ENCODE measurements at regions not wholly inside any gene's neighbourhood (a gene's known extent, or its start where the extent isn't known, plus 50 kb on each side); places are given as distances from the start of the nearest gene placed in this dataset.
A peak's percentile ranks its signal among the peaks of the same experiment; 100 is the strongest.

DNA sequence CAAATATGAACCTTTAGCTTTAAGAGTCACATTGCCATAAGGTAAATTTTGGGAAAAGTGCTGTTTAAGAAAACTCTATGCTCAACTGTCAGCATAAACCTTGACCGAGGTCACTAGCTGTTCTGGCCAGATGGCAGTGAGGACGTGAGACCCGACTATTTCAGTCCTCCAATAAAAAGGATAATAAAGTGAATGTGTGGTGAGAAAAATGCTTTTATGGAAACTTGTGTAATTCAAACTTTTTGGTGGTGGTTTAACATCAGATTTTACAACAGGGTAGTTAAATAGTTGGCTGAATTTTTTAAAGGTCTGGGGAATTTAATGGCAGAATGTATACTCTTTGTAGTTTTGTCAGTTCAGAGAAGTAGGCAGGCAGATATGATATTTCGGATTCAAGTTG is 391.1 kb downstream of the PMP22 start:
- no peak for DNase-seq

DNA sequence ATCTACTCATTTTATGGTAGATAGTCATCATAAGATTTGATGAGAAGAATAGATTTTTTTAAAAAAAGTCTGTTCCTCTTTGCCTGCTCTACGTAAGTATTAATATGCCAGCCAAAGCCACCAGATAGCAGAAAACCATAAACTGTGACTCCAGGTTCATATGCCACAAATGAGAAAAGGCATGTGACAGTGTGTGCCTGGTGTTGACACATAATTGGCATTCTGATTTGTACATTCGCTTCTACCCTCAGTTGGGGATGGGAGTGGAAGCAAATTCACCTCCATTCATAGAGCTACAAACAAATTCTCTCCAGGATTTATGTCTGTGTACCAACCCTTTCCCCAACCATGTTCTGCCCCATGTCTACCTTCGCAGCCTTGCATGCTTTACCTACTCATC is 391.6 kb downstream of the PMP22 start:
- no peak for DNase-seq

DNA sequence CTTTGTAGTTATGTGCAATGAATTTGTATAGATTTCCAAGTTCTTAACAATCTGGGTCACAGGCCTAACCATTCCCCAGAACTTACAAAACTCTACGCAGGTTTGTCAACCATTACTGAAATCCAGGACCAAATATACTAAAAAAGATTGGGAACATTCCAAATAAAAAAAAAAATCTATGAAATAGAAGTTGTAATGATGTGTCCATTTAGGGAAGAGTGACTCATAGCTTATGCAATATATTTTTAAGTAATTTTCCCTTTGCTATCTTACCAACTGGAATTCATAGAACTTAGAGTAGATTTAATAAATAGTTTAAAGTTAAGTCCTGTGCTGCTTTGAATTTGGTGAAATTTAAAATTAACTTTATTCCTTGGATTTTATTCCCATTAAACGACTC is 393.2 kb downstream of the PMP22 start:
- no peak for DNase-seq

DNA sequence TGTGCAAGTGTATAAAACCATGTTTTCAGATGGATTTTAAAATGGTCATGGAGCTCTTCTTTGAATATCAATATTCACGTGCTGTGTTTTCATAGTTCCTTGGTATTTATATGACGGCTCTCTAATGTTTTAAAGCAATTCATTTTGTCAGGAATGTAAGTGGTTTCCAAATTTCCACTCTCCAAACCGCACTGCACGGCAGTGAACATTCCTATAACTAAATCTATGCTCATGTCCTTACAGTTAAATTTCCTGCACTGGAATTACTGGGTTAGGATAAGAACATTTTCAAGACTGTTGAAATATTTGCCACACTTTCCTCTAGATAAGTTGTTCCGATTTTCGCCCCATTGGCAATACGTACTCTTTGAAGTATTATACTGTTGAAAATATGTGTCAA is 398.9 kb downstream of the PMP22 start:
- DNase-seq, result no peak

DNA sequence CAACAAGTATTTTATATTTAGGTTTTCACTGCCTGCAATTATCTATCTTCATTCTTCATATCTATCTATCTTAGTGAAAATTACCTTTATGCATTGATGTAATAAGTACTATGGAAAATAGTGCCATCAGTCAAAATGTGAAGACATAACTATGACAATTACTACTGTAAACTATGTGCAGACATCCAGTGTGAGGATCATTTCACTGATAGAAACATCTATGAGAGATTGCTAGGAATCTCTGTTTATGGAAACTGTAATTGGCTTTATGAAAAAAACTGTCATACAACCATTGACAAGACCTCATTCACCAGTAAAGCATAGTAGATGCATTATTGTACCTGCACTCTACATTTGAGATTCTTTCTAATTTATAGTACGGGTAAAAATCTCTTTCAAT is 401.0 kb downstream of the PMP22 start:
- no peak for DNase-seq

DNA sequence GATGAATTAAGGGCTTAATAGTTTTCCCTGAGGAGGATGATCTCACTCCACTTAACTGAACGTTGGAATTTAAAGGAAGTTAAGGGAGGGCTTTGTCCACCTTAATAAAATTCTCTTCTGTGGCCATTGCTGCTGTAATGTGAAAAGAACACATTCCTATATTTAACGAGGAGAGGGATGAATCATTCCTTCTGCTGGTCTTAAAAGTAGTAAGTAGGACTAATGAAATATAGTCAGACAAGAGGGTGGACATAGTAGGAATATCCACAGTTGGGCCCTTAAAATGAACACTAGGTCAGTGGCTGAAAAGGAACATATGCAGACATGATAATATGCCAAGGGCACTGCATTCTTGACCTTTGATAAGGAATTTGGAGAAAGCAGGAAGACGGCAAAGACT is 405.6 kb downstream of the PMP22 start:
- no peak for DNase-seq

DNA sequence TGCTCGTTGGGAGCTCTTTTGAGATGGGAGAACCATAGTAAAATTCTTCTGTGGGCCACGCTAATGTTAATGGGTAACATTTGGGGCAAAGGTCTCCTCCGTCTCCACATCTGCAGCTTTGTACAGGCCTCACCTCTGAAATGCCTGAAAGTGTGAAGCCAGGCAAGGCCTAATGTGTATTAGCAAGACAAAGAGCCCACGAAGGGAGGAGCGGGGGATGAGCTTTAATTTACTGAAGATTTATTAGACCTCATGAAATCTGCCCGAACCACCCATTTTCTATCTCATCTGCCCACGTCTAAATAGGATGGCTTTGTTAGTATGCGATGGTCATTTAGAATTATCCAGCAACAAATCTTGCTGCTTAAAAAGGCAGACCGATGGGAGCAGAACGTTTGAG is 408.9 kb downstream of the PMP22 start:
- no peak for DNase-seq

DNA sequence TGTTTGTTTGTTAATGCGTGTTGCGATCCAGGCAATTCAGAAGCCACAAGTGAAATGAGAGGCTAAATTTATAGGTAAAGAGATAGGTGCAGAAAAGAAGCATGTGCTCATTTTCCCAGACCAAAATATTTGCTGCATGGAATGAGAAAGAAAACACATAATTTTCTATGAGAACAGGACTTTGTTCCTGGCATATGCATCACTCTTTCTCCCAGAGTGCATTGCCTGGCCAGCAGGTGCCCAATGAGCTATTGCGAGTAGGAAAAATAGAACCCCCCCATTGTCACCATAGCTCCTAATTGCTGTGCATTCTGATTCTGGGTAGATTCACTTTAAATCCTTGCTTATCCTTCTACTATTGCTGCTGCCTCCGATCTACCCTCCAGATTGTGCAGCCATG is 410.4 kb downstream of the PMP22 start:
- DNase-seq, result no peak

DNA sequence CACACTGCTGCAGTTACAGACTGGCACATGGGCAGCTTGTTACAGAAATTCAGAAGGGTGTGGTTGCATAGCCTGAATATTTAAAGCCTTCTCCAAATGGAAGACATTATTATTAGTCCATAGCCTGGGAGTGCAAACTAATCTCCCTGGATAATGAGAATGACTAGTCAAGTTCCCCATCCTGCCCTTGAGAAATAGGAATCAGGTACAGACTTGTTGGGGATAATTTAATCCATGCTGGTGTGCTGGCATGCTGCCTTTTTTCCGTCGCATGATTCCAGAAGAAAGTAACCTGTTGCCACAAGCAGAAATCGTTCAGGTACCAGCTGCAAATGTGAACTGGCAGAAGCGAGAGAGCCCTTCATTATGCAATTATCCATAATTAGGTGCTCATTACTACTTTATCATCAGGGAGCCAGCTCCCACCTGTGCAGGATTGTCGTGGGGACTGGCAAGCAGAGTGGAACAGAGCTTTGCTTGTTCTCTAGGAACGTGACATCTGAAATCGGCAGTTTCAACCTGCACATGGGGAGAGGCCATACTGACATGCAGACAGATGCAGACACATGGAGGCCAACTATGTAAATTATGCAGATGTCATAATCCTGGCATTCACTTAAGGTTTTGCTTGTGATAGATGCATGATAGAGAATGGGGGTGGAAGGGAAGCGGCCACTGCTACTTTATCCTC is 419.4 kb downstream of the PMP22 start:
- DNase-seq, result peak in 2 of 3 experiments; percentile 0 to 33

DNA sequence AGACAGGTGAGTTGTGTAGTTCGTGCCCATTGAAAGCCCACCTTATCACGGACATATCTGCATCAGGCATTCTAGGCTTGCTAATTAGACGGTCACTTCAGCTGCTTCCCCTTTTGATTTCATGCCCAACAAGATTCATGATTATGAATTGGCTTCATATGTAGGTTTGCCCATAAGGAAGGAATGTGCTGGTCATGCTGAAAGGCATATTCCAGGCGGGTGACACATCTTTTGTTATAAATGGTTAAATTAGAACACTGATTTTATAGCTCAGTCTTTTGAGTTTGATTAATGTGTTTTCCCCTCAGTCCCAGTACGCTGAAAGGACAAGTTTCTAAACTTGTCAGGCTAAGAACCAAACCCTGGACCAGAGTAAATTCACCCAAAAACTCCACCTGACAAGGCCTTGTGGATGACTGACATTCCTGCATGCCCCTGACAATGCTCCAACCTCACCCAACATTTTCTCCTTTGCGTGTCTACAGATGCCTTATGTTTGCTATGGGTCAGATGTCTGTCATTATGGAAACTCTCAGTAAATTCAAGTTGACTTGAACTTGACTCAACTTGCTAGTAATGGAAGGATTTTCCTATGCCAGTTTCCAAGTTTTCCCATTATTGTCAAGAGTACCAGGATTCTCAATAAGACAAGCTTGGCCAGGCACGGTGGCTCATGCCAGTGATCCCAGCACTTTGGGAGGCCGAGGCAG is 421.9 kb downstream of the PMP22 start:
- no peak for DNase-seq

DNA sequence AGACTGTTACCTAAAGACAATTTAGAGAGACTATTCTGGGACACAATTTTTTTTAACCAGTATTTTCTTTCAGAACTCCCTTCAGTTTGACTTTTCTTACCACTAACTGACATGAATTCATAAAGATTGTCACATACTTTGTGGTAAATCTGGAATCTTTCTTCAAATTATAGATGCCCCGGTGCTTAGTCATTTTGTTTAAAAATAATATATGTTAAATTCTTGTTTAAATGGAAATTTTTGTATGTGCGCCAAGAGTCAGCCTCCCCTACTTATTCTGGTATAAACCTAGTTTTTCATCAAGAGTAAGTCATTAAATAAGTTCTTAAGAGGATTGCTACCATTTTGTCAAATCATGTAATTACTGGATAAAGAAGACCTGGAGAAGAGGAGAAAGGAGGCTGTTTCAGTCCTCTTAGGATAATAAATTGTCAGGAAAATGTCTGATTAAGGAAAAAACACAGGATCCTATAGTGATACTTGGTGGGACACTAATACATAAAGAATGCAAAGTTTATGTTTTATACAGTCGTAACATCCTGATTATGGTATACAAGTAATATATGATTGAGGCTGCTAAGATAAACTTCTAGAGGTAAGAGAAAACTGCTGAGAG is 424.4 kb downstream of the PMP22 start:
- no peak for DNase-seq

DNA sequence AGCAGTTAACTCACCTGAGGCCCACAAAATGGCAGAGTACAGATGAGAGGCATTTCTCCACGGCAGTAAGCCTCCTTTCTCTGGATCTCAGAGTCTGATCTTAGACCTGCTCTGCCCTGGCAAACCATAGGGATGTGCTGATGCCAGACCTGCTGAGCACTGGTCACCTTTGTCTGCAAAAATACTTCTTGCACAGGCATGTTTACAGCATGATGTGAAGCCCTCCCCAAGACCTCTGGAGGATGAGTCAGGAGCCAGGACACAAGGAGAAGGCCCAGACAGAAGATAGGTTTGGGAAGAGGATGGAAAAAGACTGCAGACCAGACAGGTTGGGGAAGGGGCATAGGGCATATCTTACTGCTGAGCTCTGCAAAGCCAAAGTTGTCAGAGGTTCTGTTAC is 426.6 kb downstream of the PMP22 start:
- DNase-seq, result no peak

DNA sequence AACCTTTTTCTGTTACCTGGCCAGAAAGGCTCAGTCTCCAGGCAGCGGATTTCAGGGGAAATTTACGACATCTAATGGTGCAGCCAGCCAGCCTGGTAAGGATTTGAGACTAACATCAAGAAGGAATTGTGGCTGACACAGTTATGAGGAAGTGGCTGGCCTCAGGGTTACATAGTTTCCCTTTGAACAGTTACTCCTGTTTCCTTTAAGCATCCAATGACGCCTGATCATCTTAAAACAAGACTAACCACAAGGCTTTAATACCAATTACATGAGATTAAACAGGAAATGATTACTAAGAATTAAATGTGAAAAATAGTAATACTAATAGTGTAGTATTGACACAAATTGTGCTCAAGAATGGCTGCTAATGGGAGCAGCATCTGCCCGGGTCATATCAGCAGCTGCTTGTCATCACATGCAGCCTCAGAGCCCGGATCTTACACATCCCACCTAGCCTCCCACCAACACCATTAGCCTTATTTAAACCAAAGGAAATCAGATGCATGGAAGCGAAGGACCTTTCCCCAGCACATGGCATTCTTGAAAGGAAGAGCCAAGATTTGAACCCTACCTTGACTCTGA is 431.8 kb downstream of the PMP22 start:
- DNase-seq, result no peak

DNA sequence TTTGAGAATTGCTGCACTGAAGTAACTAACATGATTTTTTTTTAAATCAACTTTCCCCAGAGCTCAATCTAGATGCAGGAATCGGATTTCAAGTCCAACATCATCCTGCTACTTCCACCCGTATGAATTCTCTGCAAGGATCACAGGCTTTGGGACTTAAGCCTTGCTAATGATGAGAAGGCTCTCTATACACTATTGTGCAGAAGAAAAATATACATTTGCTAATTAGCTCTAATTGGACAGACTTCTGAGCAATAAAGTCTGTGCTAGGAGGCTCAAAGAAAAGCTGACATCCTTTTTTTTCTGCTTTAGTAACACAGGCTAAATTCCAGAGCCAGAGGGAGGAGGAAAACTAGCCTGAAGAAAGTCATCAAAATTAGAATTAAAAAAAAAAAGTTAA is 433.6 kb downstream of the PMP22 start:
- DNase-seq, result no peak

DNA sequence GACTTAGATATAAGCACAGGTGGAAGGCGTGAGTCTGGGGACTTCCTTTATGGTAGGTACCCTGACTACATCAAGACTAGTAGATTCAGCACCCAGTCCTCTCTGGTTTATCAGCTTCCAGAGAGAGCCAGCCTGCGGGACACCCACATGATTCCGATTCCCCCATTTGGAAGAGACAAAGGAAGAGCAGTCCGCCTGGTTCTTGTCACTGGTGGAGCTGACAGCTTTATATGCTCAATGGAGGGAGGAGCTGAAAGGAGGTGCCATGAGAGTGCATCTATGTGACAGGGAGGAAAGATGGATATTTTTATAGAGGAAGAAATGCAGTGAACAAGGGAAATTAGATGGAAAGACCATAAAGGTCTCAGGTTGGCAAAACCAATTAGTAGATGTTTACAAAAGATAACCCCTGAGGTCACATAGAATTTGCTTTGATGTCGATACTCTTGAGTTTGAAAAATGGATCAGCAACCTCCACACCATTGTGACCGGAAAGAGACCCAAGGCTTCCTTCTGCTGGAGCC is 437.7 kb downstream of the PMP22 start:
- no peak for DNase-seq

DNA sequence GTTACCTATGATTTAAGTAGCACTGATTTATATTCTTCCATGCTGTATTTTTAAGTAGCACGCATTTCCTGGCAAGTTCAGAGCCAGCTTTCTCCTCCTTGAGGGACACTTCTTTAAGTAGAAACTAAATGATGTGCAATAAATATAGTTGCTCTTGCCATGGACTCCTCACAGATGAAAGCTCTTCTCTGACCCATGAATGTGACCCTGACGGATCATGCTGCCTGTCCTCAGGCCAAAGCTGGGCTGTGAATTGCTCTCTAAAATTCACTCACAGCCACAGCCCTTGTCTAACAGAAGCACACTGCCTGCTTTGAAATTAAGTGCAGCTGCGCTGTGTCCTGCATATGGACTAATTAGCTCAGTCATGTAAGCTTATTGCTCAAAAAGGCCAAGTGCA is 438.8 kb downstream of the PMP22 start:
- no peak for DNase-seq

DNA sequence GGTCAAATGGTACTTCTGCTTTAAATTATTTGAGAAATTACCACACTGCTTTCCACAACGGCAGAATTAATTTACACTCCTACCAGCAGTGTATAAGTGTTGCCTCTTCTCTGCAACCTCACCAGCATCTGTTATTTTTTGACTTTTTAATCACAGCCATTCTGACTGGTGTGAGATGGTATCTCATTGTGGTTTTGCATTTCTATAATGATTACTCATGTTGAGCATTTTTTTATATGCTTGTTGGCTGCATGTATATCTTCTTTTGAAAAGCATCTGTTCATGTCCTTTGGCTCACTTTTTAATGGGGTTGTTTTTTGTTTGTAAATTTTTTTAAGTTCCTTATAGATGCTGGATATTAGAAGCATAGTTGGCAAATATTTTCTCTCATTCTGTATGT is 446.7 kb downstream of the PMP22 start:
- no peak for DNase-seq

DNA sequence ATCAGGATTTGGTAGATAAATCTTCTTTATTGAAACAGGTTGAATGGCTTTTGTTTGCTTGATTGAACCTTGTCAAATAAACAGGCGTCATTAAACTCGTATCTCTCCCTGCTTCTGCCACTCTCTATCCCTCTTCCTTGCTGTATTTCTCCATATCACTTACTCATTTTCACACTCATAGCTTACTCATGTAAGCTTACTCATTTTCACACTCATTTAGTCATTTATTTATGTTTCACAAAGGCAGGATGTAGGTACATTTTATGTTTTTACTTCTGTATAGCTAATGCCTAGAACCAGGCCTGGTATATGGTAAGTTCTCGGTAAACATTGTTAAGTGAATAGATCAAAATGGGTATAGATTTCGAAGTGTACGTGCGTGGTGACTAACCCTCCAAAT is 450.0 kb downstream of the PMP22 start:
- DNase-seq, result no peak

DNA sequence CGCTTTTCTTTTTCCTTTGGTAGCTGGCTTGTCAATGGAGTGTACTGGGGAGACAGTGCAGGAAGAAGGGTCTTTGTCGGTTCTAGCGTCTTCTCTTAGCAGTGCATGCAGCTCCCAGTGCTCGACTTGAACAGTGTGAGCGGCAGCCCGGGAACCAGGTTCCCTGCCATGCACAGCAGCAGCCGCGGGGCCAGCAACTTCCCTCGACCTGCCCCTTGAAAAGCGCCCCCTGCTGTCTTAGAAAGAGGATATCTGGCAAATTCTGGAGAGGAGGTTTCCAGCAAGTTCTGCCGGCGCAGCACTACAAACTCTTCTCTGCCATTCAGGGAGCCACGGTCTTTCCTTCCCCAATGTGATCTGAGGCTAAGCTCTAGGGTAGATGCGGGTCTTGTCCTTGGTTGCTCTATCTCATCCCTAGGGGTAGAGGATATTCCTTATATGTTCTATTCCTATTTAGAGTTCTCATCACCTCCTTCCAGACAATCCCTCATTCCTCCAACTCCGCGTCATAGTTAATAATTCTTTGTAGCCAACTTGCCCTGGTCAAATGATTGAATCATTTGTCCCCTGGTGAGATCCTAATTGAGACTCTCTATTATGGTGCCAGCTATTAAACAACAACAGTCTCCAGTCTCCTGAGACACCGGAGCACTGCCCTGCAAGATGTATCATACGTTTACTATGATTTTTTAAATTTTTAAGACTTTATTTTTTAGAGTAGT is 451.3 kb downstream of the PMP22 start:
- DNase-seq, result peak in 1 of 3 experiments; percentile 0

DNA sequence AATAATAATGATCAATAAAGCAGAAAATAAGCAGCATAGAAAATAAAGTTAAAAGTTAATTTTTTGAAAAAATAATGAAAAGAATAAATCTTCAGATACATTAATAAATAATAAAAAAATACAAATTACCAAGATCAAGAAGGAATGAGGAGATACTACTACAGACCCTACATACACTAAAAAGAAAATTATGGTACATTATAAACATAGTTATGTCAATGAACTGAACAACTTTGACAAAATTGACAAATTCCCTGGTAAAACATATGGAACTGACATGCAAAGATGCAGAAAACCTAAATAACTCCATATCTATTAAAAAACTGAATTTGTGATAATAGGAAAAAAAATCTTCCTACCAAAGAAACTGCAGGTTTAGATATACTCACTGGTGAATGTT is 456.7 kb downstream of the PMP22 start:
- no peak for DNase-seq

DNA sequence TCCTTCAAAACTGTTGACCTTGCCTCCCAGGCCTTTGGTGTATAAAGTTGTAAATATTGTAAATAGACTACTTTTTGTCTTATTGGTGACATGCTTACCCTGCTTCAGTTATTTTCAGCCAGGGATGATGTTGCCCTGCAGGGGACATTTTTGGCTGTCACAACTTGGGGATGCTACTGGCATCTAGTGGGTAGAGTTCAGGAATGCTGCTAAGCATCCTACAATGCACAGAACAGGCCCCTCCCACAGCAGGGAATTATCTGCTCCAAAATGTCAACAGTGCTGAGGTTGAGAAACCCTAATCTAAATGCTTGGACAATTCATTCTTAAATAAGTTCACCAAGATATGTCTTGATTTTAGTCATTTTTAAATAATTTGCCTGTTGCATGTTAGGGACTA is 459.8 kb downstream of the PMP22 start:
- DNase-seq, result no peak

DNA sequence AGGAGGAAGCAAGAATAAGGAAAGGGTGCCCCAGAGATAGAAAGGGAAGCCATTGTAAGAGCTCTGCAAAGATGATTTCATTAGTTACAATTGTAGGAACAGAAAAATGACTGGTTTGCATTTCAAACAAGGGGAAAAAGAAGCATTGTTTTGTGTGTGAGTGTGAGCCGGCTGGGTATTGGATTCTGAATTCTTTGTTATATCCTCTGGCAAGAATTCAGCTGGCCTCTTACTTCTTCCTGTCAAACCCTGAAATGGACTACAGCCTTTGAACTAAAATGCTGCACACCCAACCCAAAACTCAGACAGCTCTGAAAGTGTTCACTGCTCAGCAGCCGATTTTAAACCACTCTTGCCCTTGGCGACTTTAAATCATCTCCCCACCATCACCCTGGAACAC is 461.3 kb downstream of the PMP22 start:
- DNase-seq, result no peak

DNA sequence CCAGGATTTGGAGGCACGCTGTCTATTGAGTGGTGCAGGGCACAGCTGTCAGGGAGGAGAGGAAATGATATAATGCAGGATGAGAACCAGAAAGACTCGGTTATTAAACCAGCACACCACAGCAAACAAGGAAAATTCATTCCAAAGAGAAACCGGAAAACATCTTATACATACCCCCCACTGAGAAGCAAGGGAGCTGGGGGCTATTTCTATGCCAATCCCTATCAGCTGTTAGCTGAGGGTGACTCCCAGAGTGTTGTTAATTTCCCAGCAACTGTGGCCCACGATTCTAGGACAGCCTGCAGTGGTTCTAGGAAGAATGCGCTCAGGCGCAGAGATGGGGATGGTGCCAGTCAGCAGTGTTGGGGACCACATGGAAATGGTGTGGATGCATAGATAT is 467.3 kb downstream of the PMP22 start:
- no peak for DNase-seq
